ENCODE measurements at regions not wholly inside any gene's neighbourhood (a gene's known extent, or its start where the extent isn't known, plus 50 kb on each side); places are given as distances from the start of the nearest gene placed in this dataset.

DNA sequence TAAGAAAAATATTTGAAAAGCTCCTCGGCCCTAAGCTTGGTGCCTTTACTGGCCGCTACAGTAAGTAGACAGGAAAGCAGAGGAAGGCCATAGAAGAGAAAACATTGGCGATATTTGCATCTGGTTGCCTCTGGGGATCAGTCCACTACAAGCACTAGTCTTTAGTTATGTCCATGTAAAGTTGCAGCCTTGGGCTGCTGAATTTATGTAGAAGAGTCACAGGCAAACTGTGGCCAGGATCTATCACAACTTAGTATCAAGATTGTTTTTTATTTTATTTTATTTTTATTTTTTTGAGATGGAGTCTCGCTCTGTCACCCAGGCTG is 228.7 kb upstream of the CAMK1G start:
- Histone ChIP-seq H3K9ac (ENCODE audit: low read length) (no peak overlapping the region), H3K9me3 (ENCODE audit: control insufficient read depth, low read depth, low read length) (no peaks in the 10 kb centered on the region), H3K4me3 (ENCODE audit: low read length) (no peak overlapping the region), H3K4me1 (ENCODE audit: control insufficient read depth, low read depth, low read length) (peaks cover 27% of the 10 kb centered on the region), H3K27me3 (ENCODE audit: control insufficient read depth, insufficient read depth, low read length) (no peaks in the 10 kb centered on the region), H3K36me3 (ENCODE audit: control insufficient read depth, low read depth, low read length) (no peaks in the 10 kb centered on the region), H3K27ac (ENCODE audit: low read length) (no peak overlapping the region)

GRCh38 chr1:209355415-209355814 is 228.1 kb upstream of the CAMK1G start:
- H3K27me3 ChIP-seq (ENCODE audit: control insufficient read depth, insufficient read depth, low read length): no peaks in the 10 kb centered on the region
- no peaks in the 10 kb centered on the region for H3K9me3 ChIP-seq (ENCODE audit: control insufficient read depth, low read depth, low read length)
- no peak overlapping the region for H3K9ac ChIP-seq (ENCODE audit: low read length)
- H3K4me1 ChIP-seq (ENCODE audit: control insufficient read depth, low read depth, low read length): peaks cover 27% of the 10 kb centered on the region
- no peak overlapping the region for H3K4me3 ChIP-seq (ENCODE audit: low read length)
- H3K27ac ChIP-seq (ENCODE audit: low read length): no peak overlapping the region
- H3K36me3 ChIP-seq (ENCODE audit: control insufficient read depth, low read depth, low read length): no peaks in the 10 kb centered on the region

- Histone ChIP-seq H3K27ac (ENCODE audit: low read length) (no peak overlapping the region), H3K36me3 (ENCODE audit: control insufficient read depth, low read depth, low read length) (no peaks in the 10 kb centered on the region), H3K9me3 (ENCODE audit: control insufficient read depth, low read depth, low read length) (no peaks in the 10 kb centered on the region), H3K4me1 (ENCODE audit: control insufficient read depth, low read depth, low read length) (peaks cover 21% of the 10 kb centered on the region), H3K27me3 (ENCODE audit: control insufficient read depth, insufficient read depth, low read length) (no peaks in the 10 kb centered on the region), H3K4me3 (ENCODE audit: low read length) (no peak overlapping the region), H3K9ac (ENCODE audit: low read length) (no peak overlapping the region)
Observed at GRCh38 chr1:209356976-209357377, 226.5 kb upstream of the CAMK1G start.

DNA sequence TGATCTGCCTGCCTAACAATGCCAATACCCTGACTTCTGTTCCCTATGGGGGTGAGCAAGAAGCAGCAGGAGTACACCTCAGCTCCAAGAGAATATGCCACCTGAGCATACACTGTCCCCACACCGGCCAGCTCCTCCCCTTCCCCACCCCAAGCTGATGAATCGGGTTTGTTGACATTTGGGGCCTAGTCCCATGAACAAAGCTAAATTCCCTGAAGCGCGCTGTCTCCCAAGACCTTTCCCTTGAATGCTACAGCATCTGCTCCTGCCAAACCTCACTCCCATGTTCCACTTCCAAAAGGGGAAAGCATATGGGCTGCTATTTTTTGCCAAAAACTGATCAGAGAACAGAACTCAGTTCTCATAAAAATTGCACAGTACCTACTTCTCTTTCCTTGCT is 220.4 kb upstream of the CAMK1G start:
- Histone ChIP-seq H3K27ac (ENCODE audit: low read length) (no peak overlapping the region), H3K4me3 (ENCODE audit: low read length) (no peak overlapping the region), H3K9me3 (ENCODE audit: control insufficient read depth, low read depth, low read length) (no peaks in the 10 kb centered on the region), H3K36me3 (ENCODE audit: control insufficient read depth, low read depth, low read length) (no peaks in the 10 kb centered on the region), H3K27me3 (ENCODE audit: control insufficient read depth, insufficient read depth, low read length) (no peaks in the 10 kb centered on the region), H3K9ac (ENCODE audit: low read length) (no peak overlapping the region), H3K4me1 (ENCODE audit: control insufficient read depth, low read depth, low read length) (peaks cover 7% of the 10 kb centered on the region)

DNA sequence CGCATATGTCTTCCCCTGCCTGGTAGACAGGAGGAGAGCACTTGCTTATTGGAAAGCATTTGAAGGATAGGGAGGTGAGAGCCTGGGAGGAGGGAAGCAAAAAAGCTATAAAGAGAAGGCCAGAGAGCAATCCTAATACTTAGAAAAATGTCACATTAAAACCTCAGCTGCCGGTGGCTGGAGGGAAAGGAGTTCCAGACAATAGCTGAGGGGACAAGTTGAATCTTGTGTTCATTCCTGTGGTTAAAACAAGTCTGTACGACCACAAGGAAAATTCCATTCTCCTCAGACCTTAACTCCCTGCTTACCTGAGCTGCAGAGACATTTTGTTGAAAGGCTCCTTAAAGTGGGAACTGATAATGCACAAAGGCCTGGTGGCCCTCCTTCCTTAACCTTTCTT is 218.8 kb upstream of the CAMK1G start:
- H3K9ac ChIP-seq (ENCODE audit: low read length): no peak overlapping the region
- no peaks in the 10 kb centered on the region for H3K9me3 ChIP-seq (ENCODE audit: control insufficient read depth, low read depth, low read length)
- H3K27me3 ChIP-seq (ENCODE audit: control insufficient read depth, insufficient read depth, low read length): no peaks in the 10 kb centered on the region
- H3K27ac ChIP-seq (ENCODE audit: low read length): no peak overlapping the region
- peaks cover 7% of the 10 kb centered on the region for H3K4me1 ChIP-seq (ENCODE audit: control insufficient read depth, low read depth, low read length)
- H3K4me3 ChIP-seq (ENCODE audit: low read length): no peak overlapping the region
- no peaks in the 10 kb centered on the region for H3K36me3 ChIP-seq (ENCODE audit: control insufficient read depth, low read depth, low read length)

DNA sequence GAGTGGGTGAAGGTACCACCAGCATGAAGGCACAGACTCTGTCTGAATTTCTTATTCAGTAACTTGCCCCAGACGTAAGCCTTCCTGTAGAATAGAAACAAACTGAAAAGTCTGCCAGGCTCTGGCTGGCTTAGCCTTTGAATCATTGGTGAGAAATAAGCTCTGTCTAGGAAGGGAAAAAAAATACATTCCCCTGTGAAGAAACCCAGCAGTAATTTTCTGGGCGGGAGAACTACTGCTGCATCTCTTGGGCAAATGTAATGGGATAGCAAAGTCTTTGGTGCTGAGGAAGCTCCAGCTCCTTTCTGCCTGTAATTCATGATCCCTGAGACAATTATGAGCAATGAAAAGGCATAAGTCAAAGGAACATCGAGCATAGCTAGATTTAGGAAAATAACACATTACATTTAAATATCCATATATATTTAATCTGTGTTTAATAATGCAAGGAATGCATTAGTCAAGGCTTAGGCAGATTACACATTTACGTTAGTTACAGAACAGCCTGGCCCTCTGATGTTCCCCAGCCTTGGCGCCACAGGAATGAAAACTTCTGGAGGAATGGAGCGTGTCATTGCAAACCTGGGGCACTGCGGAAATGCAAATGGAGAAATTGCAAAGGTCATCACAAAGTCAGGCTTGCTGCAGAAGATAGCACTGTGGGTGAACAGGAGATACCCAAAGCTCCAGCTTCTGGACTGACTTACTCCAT is 216.3 kb upstream of the CAMK1G start:
- no peaks in the 10 kb centered on the region for H3K27me3 ChIP-seq (ENCODE audit: control insufficient read depth, insufficient read depth, low read length)
- no peak overlapping the region for H3K9ac ChIP-seq (ENCODE audit: low read length)
- H3K36me3 ChIP-seq (ENCODE audit: control insufficient read depth, low read depth, low read length): no peaks in the 10 kb centered on the region
- H3K4me3 ChIP-seq (ENCODE audit: low read length): no peak overlapping the region
- peaks cover 7% of the 10 kb centered on the region for H3K4me1 ChIP-seq (ENCODE audit: control insufficient read depth, low read depth, low read length)
- H3K9me3 ChIP-seq (ENCODE audit: control insufficient read depth, low read depth, low read length): no peaks in the 10 kb centered on the region
- no peak overlapping the region for H3K27ac ChIP-seq (ENCODE audit: low read length)

DNA sequence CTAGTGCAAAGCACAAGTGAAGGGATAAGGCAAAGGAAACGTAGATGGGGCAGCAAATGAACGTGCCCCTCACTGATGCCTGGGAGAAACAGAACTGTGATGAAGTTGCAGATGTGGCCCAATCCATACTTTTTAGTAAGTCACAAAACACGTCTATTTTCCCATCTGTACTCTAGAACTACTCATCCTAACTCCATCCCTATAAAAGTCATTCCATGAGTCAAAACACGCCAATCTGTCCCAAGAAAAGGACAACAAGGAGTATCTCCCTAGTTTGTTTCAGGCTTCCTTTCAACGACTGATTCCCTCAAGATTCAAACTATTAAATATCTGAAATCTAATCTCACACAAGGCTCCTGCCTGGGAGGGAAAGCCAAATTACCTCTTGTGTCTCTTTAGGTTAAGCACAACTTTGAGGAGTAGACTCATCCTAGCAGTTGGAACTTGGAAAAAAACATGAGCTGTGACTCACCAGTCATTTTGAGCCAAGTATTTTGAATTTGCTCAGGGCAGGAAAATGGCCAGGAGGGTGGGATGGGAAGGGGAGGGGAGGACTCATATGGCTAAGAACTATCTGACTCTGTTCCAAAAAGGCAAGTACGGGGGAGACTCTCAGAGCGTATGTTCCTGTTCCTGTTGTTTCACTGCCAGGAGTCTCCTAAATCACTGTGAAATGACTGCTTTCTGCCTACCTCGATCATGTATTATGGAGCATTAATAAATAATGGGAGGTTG is 214.5 kb upstream of the CAMK1G start:
- no peak overlapping the region for H3K27ac ChIP-seq (ENCODE audit: low read length)
- no peak overlapping the region for H3K4me3 ChIP-seq (ENCODE audit: low read length)
- H3K9ac ChIP-seq (ENCODE audit: low read length): no peak overlapping the region
- no peaks in the 10 kb centered on the region for H3K9me3 ChIP-seq (ENCODE audit: control insufficient read depth, low read depth, low read length)
- H3K27me3 ChIP-seq (ENCODE audit: control insufficient read depth, insufficient read depth, low read length): no peaks in the 10 kb centered on the region
- H3K36me3 ChIP-seq (ENCODE audit: control insufficient read depth, low read depth, low read length): no peaks in the 10 kb centered on the region
- H3K4me1 ChIP-seq (ENCODE audit: control insufficient read depth, low read depth, low read length): no peaks in the 10 kb centered on the region

- Histone ChIP-seq H3K9me3 (ENCODE audit: control insufficient read depth, low read depth, low read length) (no peaks in the 10 kb centered on the region), H3K4me3 (ENCODE audit: low read length) (no peak overlapping the region), H3K9ac (ENCODE audit: low read length) (no peak overlapping the region), H3K27ac (ENCODE audit: low read length) (no peak overlapping the region), H3K27me3 (ENCODE audit: control insufficient read depth, insufficient read depth, low read length) (no peaks in the 10 kb centered on the region), H3K4me1 (ENCODE audit: control insufficient read depth, low read depth, low read length) (peaks cover 5% of the 10 kb centered on the region), H3K36me3 (ENCODE audit: control insufficient read depth, low read depth, low read length) (no peaks in the 10 kb centered on the region)
Observed at GRCh38 chr1:209370241-209370995, 213.1 kb upstream of the CAMK1G start.

DNA sequence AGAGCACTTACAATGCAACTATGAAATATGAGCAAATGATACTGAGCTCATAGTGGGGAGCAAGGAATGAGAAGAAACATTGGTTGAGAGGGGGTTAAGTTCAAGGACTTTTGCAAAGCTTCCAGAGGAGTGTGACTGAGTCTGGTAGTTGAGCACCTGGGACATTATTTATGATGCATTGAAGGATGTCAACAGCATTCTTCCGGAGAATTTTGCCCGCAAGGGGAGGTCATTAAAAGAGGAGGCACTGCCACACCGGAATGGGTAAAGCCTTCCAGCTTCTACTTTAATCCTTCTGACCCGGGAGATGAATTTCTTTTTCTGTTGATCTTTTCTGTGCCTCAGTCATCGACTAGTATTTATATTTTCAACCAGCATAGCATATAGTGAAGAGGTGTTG is 208.4 kb upstream of the CAMK1G start:
- Histone ChIP-seq H3K27ac (ENCODE audit: low read length) (no peak overlapping the region), H3K4me1 (ENCODE audit: control insufficient read depth, low read depth, low read length) (peaks cover 16% of the 10 kb centered on the region), H3K4me3 (ENCODE audit: low read length) (no peak overlapping the region), H3K9me3 (ENCODE audit: control insufficient read depth, low read depth, low read length) (no peaks in the 10 kb centered on the region), H3K9ac (ENCODE audit: low read length) (no peak overlapping the region), H3K36me3 (ENCODE audit: control insufficient read depth, low read depth, low read length) (no peaks in the 10 kb centered on the region), H3K27me3 (ENCODE audit: control insufficient read depth, insufficient read depth, low read length) (no peaks in the 10 kb centered on the region)

DNA sequence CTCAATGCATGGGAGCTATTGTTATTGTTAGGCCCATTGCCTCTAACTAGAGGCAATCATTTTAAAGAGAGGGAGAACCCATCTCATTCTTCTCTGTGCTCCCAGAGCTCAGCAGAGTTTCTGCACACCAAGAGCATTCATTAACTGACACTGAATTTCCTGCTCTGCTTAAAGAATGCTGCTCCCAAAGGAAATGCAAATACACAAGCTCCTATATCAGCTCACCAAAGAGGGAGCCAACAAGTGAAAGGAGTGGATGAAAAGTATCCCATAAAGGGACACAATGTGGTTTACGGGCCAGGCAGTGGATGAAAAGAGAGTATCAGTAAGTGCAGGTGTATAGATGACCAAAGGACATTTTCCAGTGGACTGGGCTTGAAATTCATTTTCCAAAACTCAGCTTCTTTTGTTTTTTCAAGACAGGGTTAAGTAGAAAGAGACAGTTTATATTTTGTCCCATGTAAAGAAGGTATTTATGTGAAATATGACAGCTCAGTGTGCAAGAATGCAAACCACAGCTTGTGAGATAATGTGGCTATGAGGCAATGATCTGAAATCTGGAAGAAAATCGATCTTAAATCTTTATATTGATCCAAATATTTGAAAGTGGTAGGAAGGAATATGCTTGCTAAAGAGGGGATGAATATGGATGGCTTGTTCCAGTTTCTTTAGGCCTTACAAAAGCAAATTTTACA is 207.7 kb upstream of the CAMK1G start:
- Histone ChIP-seq H3K9me3 (ENCODE audit: control insufficient read depth, low read depth, low read length) (no peaks in the 10 kb centered on the region), H3K9ac (ENCODE audit: low read length) (no peak overlapping the region), H3K27ac (ENCODE audit: low read length) (no peak overlapping the region), H3K4me3 (ENCODE audit: low read length) (no peak overlapping the region), H3K36me3 (ENCODE audit: control insufficient read depth, low read depth, low read length) (no peaks in the 10 kb centered on the region), H3K4me1 (ENCODE audit: control insufficient read depth, low read depth, low read length) (peaks cover 16% of the 10 kb centered on the region), H3K27me3 (ENCODE audit: control insufficient read depth, insufficient read depth, low read length) (no peaks in the 10 kb centered on the region)

GRCh38 chr1:209376774-209377173 is 206.7 kb upstream of the CAMK1G start:
- Histone ChIP-seq H3K9me3 (ENCODE audit: control insufficient read depth, low read depth, low read length) (no peaks in the 10 kb centered on the region), H3K36me3 (ENCODE audit: control insufficient read depth, low read depth, low read length) (no peaks in the 10 kb centered on the region), H3K27me3 (ENCODE audit: control insufficient read depth, insufficient read depth, low read length) (no peaks in the 10 kb centered on the region), H3K9ac (ENCODE audit: low read length) (no peak overlapping the region), H3K4me3 (ENCODE audit: low read length) (no peak overlapping the region), H3K27ac (ENCODE audit: low read length) (no peak overlapping the region), H3K4me1 (ENCODE audit: control insufficient read depth, low read depth, low read length) (peaks cover 16% of the 10 kb centered on the region)

Data from iPS-18a (cell line).